ENCODE measurements at regions not wholly inside any gene's neighbourhood (a gene's known extent, or its start where the extent isn't known, plus 50 kb on each side); places are given as distances from the start of the nearest gene placed in this dataset.

GRCh38 chr3:167909504-167909896, 174.0 kb downstream of the SERPINI1 start:
- TF ChIP-seq POLR2A (IDR thresholded peaks at IDR 0.05) (no peak), CTCF (IDR thresholded peaks at IDR 0.05 in 8 of 11, conservative IDR thresholded peaks at IDR 0.05 in 3 of 11) (no peak)

Measured in spleen (tissue), 7 donors.